MM.1S (cell line): ENCODE measurements at regions not wholly inside any gene's neighbourhood (a gene's known extent, or its start where the extent isn't known, plus 50 kb on each side); places are given as distances from the start of the nearest gene placed in this dataset.

ENCODE experiments used
- DNase-seq: peaks from one replicate; pipeline ENCODE4 v3.0.0-alpha.2; 2015
- H2AFZ ChIP-seq: fragments of 300-600 bp; sonication (generic); 2 replicates; pipeline ENCODE4 v1.6.0; 2016; ENCODE audit warnings: antibody characterized with exemption, low read length
- H3F3A ChIP-seq: fragments of 300-600 bp; sonication (generic); 2 replicates; pipeline ENCODE4 v1.6.1; 2016; ENCODE audit warnings: mild to moderate bottlenecking, antibody characterized with exemption, low read length, moderate library complexity, mixed read lengths; ENCODE audit not compliant: insufficient read depth
- H3K27ac ChIP-seq: fragments of 300-600 bp; sonication (generic); 2 replicates; pipeline ENCODE4 v1.5.1; 2016; ENCODE audit warnings: mild to moderate bottlenecking, low read length
- H3K27me3 ChIP-seq: fragments of 300-600 bp; sonication (generic); replicated peaks from 2 replicates; pipeline ENCODE4 v1.6.0; 2016; ENCODE audit warnings: low read length; ENCODE audit not compliant: insufficient read depth
- H3K36me3 ChIP-seq: fragments of 300-600 bp; sonication (generic); replicated peaks from 2 replicates; pipeline ENCODE4 v1.6.1; 2016; ENCODE audit warnings: mild to moderate bottlenecking, low read length, mixed read lengths; ENCODE audit not compliant: insufficient read depth
- H3K4me1 ChIP-seq: fragments of 300-600 bp; sonication (generic); 2 replicates; pipeline ENCODE4 v1.6.1; 2016; ENCODE audit warnings: low read length, mixed read lengths
- H3K4me2 ChIP-seq: fragments of 300-600 bp; sonication (generic); 2 replicates; pipeline ENCODE4 v1.6.0; 2016; ENCODE audit warnings: low read depth, low read length
- H3K4me3 ChIP-seq: fragments of 300-600 bp; sonication (generic); 2 replicates; pipeline ENCODE4 v1.5.1; 2016; ENCODE audit warnings: low read length, mixed read lengths
- H3K79me2 ChIP-seq: fragments of 300-600 bp; sonication (generic); 2 replicates; pipeline ENCODE4 v1.6.1; 2016; ENCODE audit warnings: mixed run types, low read length, mixed read lengths
- H3K9ac ChIP-seq: fragments of 300-600 bp; sonication (generic); 2 replicates; pipeline ENCODE4 v1.6.1; 2016; ENCODE audit warnings: low read length, mixed read lengths
- H3K9me2 ChIP-seq: fragments of 300-600 bp; sonication (generic); replicated peaks from 2 replicates; pipeline ENCODE4 v1.6.1; 2016; ENCODE audit warnings: mild to moderate bottlenecking, low read length, mixed read lengths; ENCODE audit not compliant: insufficient read depth
- H3K9me3 ChIP-seq: fragments of 300-600 bp; sonication (generic); replicated peaks from 2 replicates; pipeline ENCODE4 v1.6.1; 2016; ENCODE audit warnings: mild to moderate bottlenecking, low read length, mixed read lengths; ENCODE audit not compliant: insufficient read depth
- H4K20me1 ChIP-seq: fragments of 300-600 bp; sonication (generic); 2 replicates; pipeline ENCODE4 v1.6.1; 2016; ENCODE audit warnings: mild to moderate bottlenecking, low read length, moderate library complexity, mixed read lengths; ENCODE audit not compliant: insufficient read depth
- CTCF ChIP-seq: fragments of 300-600 bp; sonication (generic); IDR thresholded peaks from 2 replicates; pipeline ENCODE4 v1.5.1; 2016; ENCODE audit warnings: antibody characterized with exemption, low read length, mixed read lengths
- EZH2 ChIP-seq: fragments of 300-600 bp; sonication (generic); optimal IDR thresholded peaks from 2 replicates; pipeline ENCODE3; 2017; ENCODE audit warnings: low read depth, mild to moderate bottlenecking, antibody characterized with exemption, low read length, mixed read lengths
- EZH2phosphoT487 ChIP-seq: fragments of 300-600 bp; sonication (generic); IDR thresholded peaks from 2 replicates; pipeline ENCODE4 v1.6.1; 2018; ENCODE audit warnings: antibody characterized with exemption, low read length

GRCh38 chr1:10904396-10905358 is 107.8 kb upstream of the TARDBP start:
- no peak for DNase-seq
- no peaks in the 10 kb centered on the region for H3K9me2 ChIP-seq
- no peaks in the 10 kb centered on the region for H3K36me3 ChIP-seq
- TF ChIP-seq CTCF (no peak), EZH2phosphoT487 (no peak), EZH2 (no peak)
- H2AFZ ChIP-seq = no peak overlapping the region
- H3K4me1 ChIP-seq = no peaks in the 10 kb centered on the region
- no peaks in the 10 kb centered on the region for H3K79me2 ChIP-seq
- H4K20me1 ChIP-seq = no peaks in the 10 kb centered on the region
- peaks cover 98% of the 10 kb centered on the region for H3K27me3 ChIP-seq
- no peak overlapping the region for H3K4me3 ChIP-seq
- H3F3A ChIP-seq = no peaks in the 10 kb centered on the region
- no peak overlapping the region for H3K4me2 ChIP-seq
- no peaks in the 10 kb centered on the region for H3K9me3 ChIP-seq
- H3K27ac ChIP-seq = no peak overlapping the region
- H3K9ac ChIP-seq = no peak overlapping the region

- TF ChIP-seq CTCF = no peak
- no peaks in the 10 kb centered on the region for H3K36me3 ChIP-seq
- no peak overlapping the region for H3K4me3 ChIP-seq
- no peak overlapping the region for H3K4me2 ChIP-seq
- no peak for DNase-seq
- H3K27me3 ChIP-seq = peaks cover 98% of the 10 kb centered on the region
- no peaks in the 10 kb centered on the region for H3K9me2 ChIP-seq
- H3K9ac ChIP-seq = no peak overlapping the region
- no peaks in the 10 kb centered on the region for H3F3A ChIP-seq
- H3K9me3 ChIP-seq = no peaks in the 10 kb centered on the region
- H4K20me1 ChIP-seq = no peaks in the 10 kb centered on the region
- H2AFZ ChIP-seq = no peak overlapping the region
- H3K4me1 ChIP-seq = no peaks in the 10 kb centered on the region
- H3K79me2 ChIP-seq = no peaks in the 10 kb centered on the region
- H3K27ac ChIP-seq = no peak overlapping the region
These were observed 106.4 kb upstream of the TARDBP start for GRCh38 chr1:10905841-10906655.

- Histone ChIP-seq H3K9ac (no peak overlapping the region), H3K4me3 (no peak overlapping the region), H3F3A (no peaks in the 10 kb centered on the region), H3K79me2 (no peaks in the 10 kb centered on the region), H3K9me2 (no peaks in the 10 kb centered on the region), H3K9me3 (no peaks in the 10 kb centered on the region), H3K36me3 (no peaks in the 10 kb centered on the region), H3K27me3 (peaks cover 98% of the 10 kb centered on the region), H3K27ac (no peak overlapping the region), H3K4me1 (no peaks in the 10 kb centered on the region), H3K4me2 (no peak overlapping the region), H2AFZ (no peak overlapping the region), H4K20me1 (no peaks in the 10 kb centered on the region)
- DNase-seq = no peak
- TF ChIP-seq EZH2phosphoT487 (no peak), EZH2 (peak; percentile 70), CTCF (no peak)
These were observed 105.5 kb upstream of the TARDBP start for GRCh38 chr1:10906866-10907519.
